GM11168 (cell line): ENCODE measurements at regions not wholly inside any gene's neighbourhood (a gene's known extent, or its start where the extent isn't known, plus 50 kb on each side); places are given as distances from the start of the nearest gene placed in this dataset.
"Not testable (repeated sequence)": the region's sequence is repeated elsewhere in the genome, so short reads cannot be mapped to it uniquely, and the experiment has no call there.

Source experiments
- in situ Hi-C: fragments of 300-500 bp; cut with MboI; formaldehyde crosslinking; loops from one replicate; pipeline ENCODE4 v1.12.0; 2022; ENCODE audit warnings: low sequenced_read_pairs; ENCODE audit not compliant: unreplicated experiment

- in situ Hi-C loops, result no loop called here
Measured at GRCh38 chr2:84231478-84231877, 227.6 kb downstream of the SUCLG1 start.

GRCh38 chr2:84224121-84224520 lies 235.0 kb downstream of the SUCLG1 start:
- in situ Hi-C loops, result no loop called here

GRCh38 chr2:84223191-84223590 lies 235.9 kb downstream of the SUCLG1 start:
- in situ Hi-C loops, result no loop called here

- in situ Hi-C loops, result not testable (repeated sequence)
Measured at GRCh38 chr2:84221102-84221501, 238.0 kb downstream of the SUCLG1 start.

- in situ Hi-C loops, result no loop called here
Measured at GRCh38 chr2:84217456-84217855, 241.6 kb downstream of the SUCLG1 start.

GRCh38 chr2:84214455-84214854 lies 244.6 kb downstream of the SUCLG1 start:
- in situ Hi-C loops, result no loop called here

GRCh38 chr2:84212611-84213314 lies 246.3 kb downstream of the SUCLG1 start:
- in situ Hi-C loops, result no loop called here

- in situ Hi-C loops, result no loop called here
Measured at GRCh38 chr2:84209941-84210340, 249.1 kb downstream of the SUCLG1 start.

- in situ Hi-C loops, result no loop called here
Measured at GRCh38 chr2:84204995-84205394, 254.1 kb downstream of the SUCLG1 start.

- in situ Hi-C loops, result no loop called here
Measured at GRCh38 chr2:84202166-84202565, 256.9 kb downstream of the SUCLG1 start.

GRCh38 chr2:84201158-84201557 lies 257.9 kb downstream of the SUCLG1 start:
- in situ Hi-C loops, result no loop called here

GRCh38 chr2:84197901-84198300 lies 261.2 kb downstream of the SUCLG1 start:
- in situ Hi-C loops, result no loop called here

- in situ Hi-C loops, result no loop called here
Measured at GRCh38 chr2:84194949-84195644, 264.0 kb downstream of the SUCLG1 start.

- in situ Hi-C loops, result no loop called here
Measured at GRCh38 chr2:84194181-84194580, 264.9 kb downstream of the SUCLG1 start.

GRCh38 chr2:84187258-84187657 lies 271.8 kb downstream of the SUCLG1 start:
- in situ Hi-C loops, result no loop called here

- in situ Hi-C loops, result no loop called here
Measured at GRCh38 chr2:84181927-84182326, 277.2 kb downstream of the SUCLG1 start.

- in situ Hi-C loops, result no loop called here
Measured at GRCh38 chr2:84177733-84178132, 281.3 kb downstream of the SUCLG1 start.

GRCh38 chr2:84175970-84176369 lies 283.1 kb downstream of the SUCLG1 start:
- in situ Hi-C loops, result no loop called here

- in situ Hi-C loops, result no loop called here
Measured at GRCh38 chr2:84175340-84175739, 283.7 kb downstream of the SUCLG1 start.

- in situ Hi-C loops, result no loop called here
Measured at GRCh38 chr2:84173041-84173440, 286.0 kb downstream of the SUCLG1 start.

- in situ Hi-C loops, result no loop called here
Measured at GRCh38 chr2:84170979-84171378, 288.1 kb downstream of the SUCLG1 start.

- in situ Hi-C loops, result no loop called here
Measured at GRCh38 chr2:84169871-84170270, 289.2 kb downstream of the SUCLG1 start.
